IPS-18c (cell line): ENCODE measurements at regions not wholly inside any gene's neighbourhood (a gene's known extent, or its start where the extent isn't known, plus 50 kb on each side); places are given as distances from the start of the nearest gene placed in this dataset.

Source experiments
- H3K4me3 ChIP-seq: 2 replicates; pipeline ENCODE4 v1.7.0; 2013; ENCODE audit warnings: low read depth, mild to moderate bottlenecking, low read length, moderate library complexity; ENCODE audit not compliant: insufficient read depth
- H3K9me3 ChIP-seq: one replicate; pipeline ENCODE4 v1.6.1; 2013; ENCODE audit warnings: mild to moderate bottlenecking, low read length, moderate library complexity; ENCODE audit not compliant: control insufficient read depth, insufficient read depth

DNA sequence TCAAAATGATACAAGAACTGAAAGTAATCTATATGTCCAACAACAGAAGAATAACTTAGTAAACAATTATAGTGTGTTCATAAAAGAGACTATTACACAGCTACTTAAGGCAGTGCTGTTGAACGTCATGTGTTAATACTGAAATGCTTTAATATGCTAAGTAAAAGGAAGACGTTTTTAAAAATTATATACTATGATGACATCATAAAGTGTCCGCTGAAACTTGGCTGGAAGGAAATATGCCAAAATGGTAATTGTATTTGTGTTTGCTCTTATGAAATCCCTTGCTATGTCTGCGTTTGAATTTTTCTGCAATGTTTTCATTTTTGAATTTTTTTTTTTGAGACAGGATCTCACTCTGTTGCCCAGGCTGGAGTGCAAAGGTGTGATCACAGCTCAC, 679.3 kb downstream of the DHX35 start:
- Histone ChIP-seq H3K4me3 (no peak overlapping the region), H3K9me3 (no peaks in the 10 kb centered on the region)

DNA sequence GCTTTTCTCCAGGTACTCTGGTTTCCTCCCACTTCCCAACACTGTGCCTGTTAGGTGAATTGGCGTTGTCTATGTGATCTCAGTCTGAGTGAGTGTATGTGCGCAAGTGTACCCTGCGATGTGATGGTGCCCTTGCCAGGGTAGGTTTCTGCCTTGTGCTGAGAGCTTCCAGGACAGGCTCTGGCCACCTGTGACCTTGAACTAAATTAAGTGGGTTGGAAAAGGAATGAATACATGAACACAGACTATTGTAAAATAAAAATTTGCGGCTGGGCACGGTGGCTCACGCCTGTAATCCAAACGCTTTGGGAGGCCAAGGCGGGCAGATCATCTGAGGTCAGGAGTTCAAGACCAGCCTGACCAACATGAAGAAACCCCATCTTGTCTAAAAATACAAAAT, 678.0 kb downstream of the DHX35 start:
- Histone ChIP-seq H3K4me3 (no peak overlapping the region), H3K9me3 (no peaks in the 10 kb centered on the region)

DNA sequence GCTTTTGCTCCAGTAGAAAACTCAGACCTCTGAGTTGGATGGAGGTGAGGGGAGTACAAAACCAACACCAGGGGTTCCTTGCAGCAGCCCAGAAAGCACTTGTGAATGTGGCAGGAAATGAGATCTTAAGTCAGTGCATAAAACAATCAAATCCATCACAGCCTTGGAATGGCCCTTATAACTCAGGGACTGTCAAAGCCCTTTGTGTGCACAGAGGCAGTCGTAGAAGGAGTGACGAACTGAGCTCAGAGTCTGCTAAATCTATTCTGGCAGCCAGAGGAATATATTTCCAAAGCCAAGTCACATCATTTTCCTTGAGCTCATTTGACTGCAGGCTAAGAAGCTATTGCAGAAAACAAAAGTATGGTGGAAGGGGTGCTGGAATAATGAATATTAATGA, 676.6 kb downstream of the DHX35 start:
- Histone ChIP-seq H3K9me3 (no peaks in the 10 kb centered on the region), H3K4me3 (no peak overlapping the region)

DNA sequence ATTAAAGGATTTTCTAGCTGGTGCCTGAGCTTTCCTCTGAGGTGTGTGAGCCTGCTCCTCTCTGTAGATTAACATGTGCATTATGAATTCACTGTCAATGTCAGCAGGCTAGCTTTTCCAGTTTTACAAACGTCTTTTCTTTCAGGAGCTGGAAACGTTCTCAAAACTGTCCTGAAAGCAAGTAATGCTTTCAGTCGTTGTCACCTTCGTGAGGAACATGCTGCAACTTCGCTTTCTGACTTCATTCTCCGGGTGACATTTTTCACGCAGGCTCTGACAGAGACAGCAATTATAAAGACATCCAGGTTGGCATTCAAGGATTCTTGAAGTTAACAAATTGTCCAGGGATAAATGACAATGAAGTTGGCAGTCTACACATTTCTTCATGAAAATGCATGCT, 671.5 kb downstream of the DHX35 start:
- H3K4me3 ChIP-seq = no peak overlapping the region
- H3K9me3 ChIP-seq = no peaks in the 10 kb centered on the region

DNA sequence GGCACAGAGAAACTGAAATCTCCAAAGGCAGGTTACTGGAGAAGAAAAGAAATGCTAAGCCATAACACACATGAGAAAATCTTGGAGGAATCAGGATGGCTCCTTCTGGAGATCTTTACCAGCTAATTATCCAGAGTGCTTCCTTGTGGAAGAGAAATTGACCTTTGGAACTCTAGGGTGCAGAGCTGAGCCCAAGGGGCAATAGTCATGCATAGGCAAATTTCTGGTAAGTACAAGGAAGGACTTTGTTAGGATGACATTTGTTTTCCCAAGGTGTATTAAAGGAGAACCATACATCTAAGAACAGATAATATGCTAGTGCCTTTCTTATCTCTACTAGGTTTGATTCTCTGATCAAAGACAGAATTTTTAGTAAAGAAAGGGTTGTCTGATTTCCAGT, 670.6 kb downstream of the DHX35 start:
- no peaks in the 10 kb centered on the region for H3K9me3 ChIP-seq
- H3K4me3 ChIP-seq = no peak overlapping the region

DNA sequence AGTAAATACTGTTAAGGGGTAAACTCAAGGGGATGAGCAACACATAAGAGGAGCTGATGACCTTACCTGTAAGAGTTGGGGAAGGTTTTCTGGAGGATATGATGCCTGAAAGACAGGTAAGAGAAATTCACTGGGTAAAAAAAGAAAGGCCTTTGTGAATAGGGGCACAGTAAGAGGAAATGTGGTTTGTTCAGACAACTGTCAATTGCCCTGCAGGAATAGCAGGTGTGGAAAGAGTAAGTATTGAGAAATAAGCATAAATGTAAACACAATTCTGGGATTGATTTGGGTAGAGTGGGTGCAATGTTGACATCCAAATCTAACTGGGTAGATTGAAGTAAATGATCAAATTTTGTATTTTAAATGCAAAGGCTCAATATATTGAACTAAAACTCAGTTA, 670.0 kb downstream of the DHX35 start:
- no peaks in the 10 kb centered on the region for H3K9me3 ChIP-seq

DNA sequence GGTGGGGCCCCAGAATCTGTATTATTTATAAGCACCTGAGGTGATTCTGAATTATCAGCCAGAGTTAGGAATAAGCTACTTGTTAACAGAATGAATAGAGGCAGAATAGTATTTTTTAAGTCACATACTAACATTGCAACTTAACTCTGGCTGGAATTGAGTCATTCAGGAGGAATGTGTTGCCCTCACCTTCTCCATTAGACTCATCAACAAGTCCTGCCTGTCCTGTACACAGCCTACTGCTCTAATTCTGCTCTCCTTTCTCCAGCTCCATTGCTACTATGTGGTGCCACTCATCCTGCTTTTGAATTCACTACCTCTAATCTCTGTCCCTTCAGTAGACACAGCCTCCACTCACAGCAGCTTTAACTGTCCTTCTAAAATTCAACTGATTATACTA, 669.4 kb downstream of the DHX35 start:
- Histone ChIP-seq H3K4me3 (no peak overlapping the region), H3K9me3 (no peaks in the 10 kb centered on the region)

More for the DNA sequence above, 670.0 kb downstream of the DHX35 start:
- H3K4me3 ChIP-seq = no peak overlapping the region

DNA sequence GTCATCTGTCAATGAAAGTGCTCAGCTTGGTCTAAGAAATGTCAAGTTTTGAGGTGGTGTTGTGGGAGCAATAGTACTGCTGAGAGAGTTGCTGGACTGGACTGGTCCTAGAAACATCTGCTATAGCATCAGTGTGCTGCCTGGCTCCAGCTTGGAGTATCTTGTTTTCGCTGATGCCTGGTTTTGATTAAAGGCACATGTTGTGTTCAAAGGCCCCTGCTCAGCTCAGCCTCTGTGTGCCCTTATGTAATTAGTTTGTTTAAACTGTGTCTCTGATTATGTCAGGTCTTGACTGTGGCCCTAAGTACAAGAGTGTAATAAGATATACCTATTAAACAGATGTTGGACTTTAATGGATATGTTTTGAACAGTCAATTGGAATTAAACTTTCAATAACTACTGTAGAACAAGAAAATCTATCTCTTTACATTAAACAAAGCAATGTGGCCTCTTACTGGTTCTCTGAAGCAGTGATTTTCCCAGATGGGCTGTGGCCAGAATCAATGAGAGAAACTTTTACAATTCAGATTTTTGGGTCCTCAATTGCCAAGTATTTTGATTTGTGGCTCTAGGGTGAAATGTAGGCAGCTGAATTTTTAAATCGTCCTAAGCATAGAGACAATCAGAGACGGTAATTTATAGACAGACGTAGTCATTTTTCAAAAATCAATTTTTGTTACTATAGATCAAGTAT, 668.2 kb downstream of the DHX35 start:
- H3K9me3 ChIP-seq = no peaks in the 10 kb centered on the region
- no peak overlapping the region for H3K4me3 ChIP-seq

DNA sequence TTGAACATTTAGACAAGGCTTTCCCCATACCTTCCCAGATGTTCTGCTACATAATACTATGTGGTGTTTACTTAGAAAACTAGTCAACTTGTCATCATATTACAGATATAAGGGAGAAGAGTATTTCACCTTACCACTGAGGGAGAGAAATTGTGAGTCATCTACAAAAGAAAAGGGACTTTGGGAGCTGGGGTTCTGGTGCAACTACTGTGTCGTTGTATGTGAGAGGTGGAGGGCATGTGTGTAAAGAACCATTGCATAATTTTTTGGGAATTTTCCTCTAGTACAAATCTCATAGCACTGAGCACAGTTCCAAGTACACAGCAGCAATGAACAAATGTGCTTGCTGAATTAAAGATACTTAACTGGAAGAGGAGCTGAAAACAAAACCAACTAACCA, 665.6 kb downstream of the DHX35 start:
- no peaks in the 10 kb centered on the region for H3K9me3 ChIP-seq

DNA sequence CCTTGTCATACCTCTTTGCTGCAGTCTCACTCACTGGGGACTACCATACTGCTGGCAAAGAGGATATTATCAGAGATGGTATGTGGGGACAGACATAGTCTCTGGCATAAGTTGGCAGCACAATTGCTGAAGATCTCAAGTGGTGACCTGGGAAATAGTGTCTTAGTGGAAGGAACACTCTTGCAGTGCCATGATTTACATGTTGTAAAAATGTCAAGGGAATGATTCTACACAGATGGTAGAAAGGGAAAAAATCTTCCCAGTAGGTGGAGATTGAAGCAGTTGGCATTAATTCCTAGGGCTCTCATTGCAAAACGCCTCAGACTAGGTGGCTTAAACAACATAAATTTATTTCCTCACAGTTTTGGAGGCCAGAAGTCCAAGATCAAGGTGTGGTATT, 662.2 kb downstream of the DHX35 start:
- H3K9me3 ChIP-seq = no peaks in the 10 kb centered on the region
- no peak overlapping the region for H3K4me3 ChIP-seq

More for the DNA sequence above, 665.6 kb downstream of the DHX35 start:
- no peak overlapping the region for H3K4me3 ChIP-seq

DNA sequence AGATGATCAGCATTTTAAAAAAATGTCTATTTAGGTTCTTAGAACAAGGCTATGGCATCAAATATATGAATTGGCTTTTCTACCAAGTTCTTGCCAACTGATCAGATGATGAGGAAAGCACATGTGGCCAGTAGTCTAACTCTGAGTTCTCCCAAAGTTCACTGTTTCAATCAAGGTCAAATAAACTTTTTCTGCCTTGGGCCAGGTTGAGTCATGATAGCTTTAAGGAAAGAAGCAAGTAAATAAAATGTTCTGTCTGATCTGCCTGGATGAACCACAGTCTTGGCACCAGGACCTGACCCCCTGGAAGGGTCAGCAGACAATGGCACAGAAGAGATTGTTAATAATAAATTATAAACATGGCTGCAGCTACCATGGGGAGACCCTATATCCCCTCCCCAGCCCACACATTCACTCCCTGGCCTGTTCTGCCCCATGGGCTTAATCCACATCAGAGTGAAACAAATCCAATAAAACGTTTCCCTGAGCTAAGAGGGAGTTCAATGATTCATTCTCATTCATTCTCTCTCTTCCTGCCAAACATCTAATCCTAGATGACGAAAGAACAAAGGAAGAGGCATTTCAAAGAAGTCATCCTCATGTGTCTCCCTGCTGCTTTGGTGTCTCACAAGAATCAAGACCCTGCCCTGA, 661.6 kb downstream of the DHX35 start:
- H3K9me3 ChIP-seq = no peaks in the 10 kb centered on the region
- H3K4me3 ChIP-seq = no peak overlapping the region

DNA sequence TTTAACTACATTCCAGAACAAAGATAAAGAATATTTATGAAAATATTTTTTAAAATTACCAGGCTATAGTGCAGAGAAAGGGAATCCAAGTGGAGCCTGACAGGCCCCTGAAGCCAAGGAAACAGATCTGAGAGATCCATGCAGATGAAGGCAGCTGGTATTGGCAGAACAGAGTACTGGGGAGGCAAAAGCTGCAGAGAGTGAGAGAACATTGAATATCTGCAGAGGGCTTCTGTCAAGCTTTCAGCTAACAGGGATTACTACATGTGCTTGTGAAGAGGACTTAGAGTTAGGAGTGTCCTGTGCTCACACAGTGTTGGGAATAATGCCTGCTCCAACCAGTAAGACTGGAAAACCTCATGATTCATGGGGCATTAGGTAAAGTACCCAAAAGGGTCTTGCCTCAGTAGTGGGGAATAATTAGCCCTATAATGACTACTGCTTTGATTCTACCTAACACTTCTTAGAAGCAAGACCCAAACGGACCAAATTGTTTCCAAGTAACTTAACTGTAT, 657.2 kb downstream of the DHX35 start:
- Histone ChIP-seq H3K4me3 (no peak overlapping the region), H3K9me3 (no peaks in the 10 kb centered on the region)

DNA sequence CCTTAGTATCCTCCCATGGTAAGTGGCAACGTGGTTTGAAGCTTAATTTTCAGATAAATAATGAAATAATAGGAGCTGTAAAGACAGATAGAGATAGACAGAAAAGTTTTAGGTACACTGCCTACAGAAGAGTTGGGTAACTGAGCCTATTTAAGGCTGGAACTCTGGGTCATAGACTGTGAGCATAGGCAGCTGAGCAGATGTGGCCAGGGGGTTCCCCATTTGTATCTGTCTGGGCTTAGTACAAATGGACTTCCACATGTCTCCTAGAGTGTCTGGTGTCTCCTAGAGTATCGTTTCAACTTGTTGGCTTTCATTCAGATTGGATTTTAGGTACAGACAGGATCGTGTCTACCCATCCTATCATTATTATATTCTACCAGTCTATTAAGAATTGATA, 649.8 kb downstream of the DHX35 start:
- Histone ChIP-seq H3K9me3 (no peaks in the 10 kb centered on the region), H3K4me3 (no peak overlapping the region)

DNA sequence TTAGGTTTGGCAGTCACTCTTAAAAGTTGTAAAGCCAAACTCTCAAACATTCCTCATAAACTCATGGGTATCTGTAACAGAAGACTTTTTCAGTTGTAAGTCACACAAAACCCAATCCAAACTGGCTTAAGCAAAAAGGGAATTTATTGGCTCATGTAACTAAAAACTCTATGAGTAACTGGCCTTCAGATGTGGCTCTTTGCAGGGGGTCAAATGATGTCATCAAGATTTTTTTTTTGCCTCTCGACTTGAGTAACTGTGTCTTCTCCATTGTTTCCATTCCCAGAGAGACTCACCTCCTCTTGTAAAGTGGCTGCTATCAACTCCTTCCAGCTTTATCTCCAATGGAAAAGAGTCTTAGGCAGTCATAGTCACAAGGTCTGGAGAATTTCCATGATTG, 645.0 kb downstream of the DHX35 start:
- H3K4me3 ChIP-seq = no peak overlapping the region
- H3K9me3 ChIP-seq = no peaks in the 10 kb centered on the region

DNA sequence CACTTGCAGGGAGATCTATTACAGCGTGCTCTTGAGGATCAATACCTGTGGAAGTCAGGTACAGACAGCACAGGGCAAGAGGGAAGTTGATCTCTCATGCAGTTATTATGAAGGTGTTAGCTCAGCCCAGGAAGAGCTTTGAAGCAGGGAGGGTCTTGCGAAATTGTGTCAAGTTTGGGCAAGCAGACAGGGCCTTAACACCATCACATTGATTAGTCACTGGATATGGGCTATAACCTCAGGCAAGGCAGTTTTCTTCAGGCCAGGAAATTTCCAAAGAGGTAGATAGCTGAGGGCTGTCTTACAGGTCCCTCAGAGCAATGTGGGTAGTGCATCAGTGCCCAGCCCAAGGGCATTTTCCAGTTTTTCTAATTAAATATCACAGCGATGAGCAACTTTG, 643.8 kb downstream of the DHX35 start:
- Histone ChIP-seq H3K4me3 (no peak overlapping the region), H3K9me3 (no peaks in the 10 kb centered on the region)

DNA sequence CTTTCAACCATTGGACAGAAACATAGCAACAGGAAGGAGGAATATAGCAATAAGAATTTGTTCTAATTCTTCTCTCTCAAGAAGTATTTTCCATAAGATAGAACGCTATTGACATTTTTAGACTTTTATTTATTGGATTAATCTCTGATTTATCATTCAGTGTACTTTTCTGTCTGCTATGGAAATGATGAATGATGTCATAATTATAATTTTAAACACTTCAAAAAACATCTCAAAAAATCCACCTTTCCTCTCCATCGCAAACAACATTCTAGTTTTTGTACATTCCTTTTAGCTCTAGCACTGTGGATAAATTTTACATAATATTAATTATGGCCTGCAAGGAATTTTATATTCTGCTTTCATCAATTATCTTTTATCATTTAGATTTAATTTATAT, 643.2 kb downstream of the DHX35 start:
- Histone ChIP-seq H3K9me3 (no peaks in the 10 kb centered on the region), H3K4me3 (no peak overlapping the region)

DNA sequence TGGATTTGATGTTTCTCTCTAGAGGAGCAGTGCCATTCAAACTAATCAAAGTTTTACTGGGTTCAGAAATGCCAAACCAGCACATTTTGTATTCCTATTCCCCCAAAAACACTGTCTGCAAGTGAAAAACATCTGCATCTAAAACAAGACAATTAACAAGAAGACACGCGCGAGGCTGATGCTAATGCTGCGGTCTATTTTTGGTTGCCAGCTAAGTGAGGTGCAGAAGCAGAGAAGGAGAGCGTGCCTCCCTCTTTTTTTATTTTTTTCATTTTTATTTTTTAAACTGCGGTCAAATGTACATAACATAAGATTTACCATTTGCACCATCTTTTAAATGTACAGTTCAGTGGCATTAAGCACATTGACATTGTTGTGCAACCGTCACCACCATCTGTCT, 641.1 kb downstream of the DHX35 start:
- Histone ChIP-seq H3K4me3 (no peak overlapping the region), H3K9me3 (no peaks in the 10 kb centered on the region)

DNA sequence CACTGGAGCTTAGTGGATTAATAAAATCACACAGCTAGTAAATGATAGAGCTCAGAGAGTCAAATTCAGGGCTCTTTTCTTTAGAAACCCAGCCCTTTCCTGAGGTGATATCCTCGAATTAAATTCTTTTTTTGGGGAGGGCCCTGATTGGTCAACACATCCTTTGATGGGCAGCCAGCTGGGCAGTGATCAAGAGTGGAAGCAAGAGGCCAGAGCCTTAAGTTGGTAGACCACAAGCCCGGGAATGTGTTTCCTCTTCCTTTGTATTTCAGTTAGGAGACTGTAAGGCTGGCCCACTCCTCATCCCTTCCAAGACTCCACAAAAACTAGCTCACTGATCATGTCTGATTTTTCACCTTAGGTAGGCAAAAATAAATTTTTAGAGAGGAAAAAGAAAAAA, 640.5 kb downstream of the DHX35 start:
- Histone ChIP-seq H3K4me3 (no peak overlapping the region), H3K9me3 (no peaks in the 10 kb centered on the region)

DNA sequence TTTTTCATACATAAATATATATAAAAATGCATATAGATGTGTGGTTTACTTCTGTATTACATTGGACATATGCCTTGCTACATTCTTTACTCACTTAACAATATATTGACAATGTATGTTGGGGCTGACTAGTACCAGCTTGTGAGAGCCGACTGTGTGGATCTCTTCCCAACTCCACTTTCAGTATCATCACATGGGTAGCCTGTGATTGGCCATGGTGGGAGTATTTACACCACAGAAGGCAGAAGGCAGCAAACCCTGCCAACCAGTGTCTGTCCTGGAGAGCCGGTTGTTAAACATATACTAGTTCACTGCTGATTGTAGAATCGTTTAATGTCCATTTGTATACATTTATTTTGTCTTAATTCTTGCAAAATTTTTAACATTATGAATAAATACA, 638.7 kb downstream of the DHX35 start:
- Histone ChIP-seq H3K9me3 (no peaks in the 10 kb centered on the region), H3K4me3 (no peak overlapping the region)
